SU-DHL-6 (cell line): ENCODE measurements at regions not wholly inside any gene's neighbourhood (a gene's known extent, or its start where the extent isn't known, plus 50 kb on each side); places are given as distances from the start of the nearest gene placed in this dataset.

Experiments used
- H2AFZ ChIP-seq: fragments of 200-600 bp; sonication (generic); 2 replicates; pipeline ENCODE4 v1.6.1; 2014; ENCODE audit warnings: low read depth, mild to moderate bottlenecking, moderate library complexity, mixed read lengths, antibody characterized with exemption, low read length; ENCODE audit not compliant: severe bottlenecking
- H3F3A ChIP-seq: fragments of 200-600 bp; shearing (Covaris generic); 2 replicates; pipeline ENCODE4 v1.6.0; 2016; ENCODE audit warnings: antibody characterized with exemption, mild to moderate bottlenecking; ENCODE audit not compliant: insufficient read depth
- H3K27ac ChIP-seq: fragments of 200-600 bp; sonication (generic); 2 replicates; pipeline ENCODE4 v1.5.1; 2016; ENCODE audit warnings: low read depth, mild to moderate bottlenecking, low read length, moderate library complexity, mixed read lengths
- H3K27me3 ChIP-seq: fragments of 200-600 bp; sonication (generic), shearing (Covaris generic); 2 replicates; pipeline ENCODE4 v1.6.0; 2014; ENCODE audit warnings: mild to moderate bottlenecking, low read length
- H3K36me3 ChIP-seq: fragments of 200-600 bp; sonication (generic); 2 replicates; pipeline ENCODE4 v1.6.1; 2014; ENCODE audit warnings: mild to moderate bottlenecking, low read length, mixed read lengths
- H3K4me2 ChIP-seq: fragments of 300-600, 200-600 bp; shearing (Covaris generic), sonication (generic); 2 replicates; pipeline ENCODE4 v1.6.0; 2014; ENCODE audit warnings: low read length, low read depth, mild to moderate bottlenecking; ENCODE audit not compliant: poor library complexity, severe bottlenecking
- H3K4me3 ChIP-seq: fragments of 200-600 bp; sonication (generic); 2 replicates; pipeline ENCODE4 v1.5.1; 2014; ENCODE audit warnings: antibody characterized with exemption, low read length, mild to moderate bottlenecking, mixed read lengths; ENCODE audit not compliant: insufficient read depth, poor library complexity, severe bottlenecking
- H3K79me2 ChIP-seq: fragments of 200-600 bp; sonication (generic); 2 replicates; pipeline ENCODE4 v1.6.1; 2014; ENCODE audit warnings: mild to moderate bottlenecking, low read length, moderate library complexity; ENCODE audit not compliant: insufficient read depth
- H3K9ac ChIP-seq: fragments of 200-600 bp; sonication (generic); 2 replicates; pipeline ENCODE4 v1.7.0; 2014; ENCODE audit warnings: mild to moderate bottlenecking, low read length
- H3K9me2 ChIP-seq: fragments of 200-600 bp; sonication (generic); replicated peaks from 2 replicates; pipeline ENCODE4 v1.6.1; 2014; ENCODE audit warnings: low read length; ENCODE audit not compliant: insufficient read depth
- H3K9me3 ChIP-seq: fragments of 200-600 bp; sonication (generic); 2 replicates; pipeline ENCODE4 v1.6.1; 2014; ENCODE audit warnings: low read length, mixed read lengths; ENCODE audit not compliant: insufficient read depth
- H4K20me1 ChIP-seq: fragments of 200-600 bp; sonication (generic); 2 replicates; pipeline ENCODE4 v1.6.1; 2014; ENCODE audit warnings: low read depth, mild to moderate bottlenecking, antibody characterized with exemption, low read length, moderate library complexity, mixed read lengths
- CTCF ChIP-seq: fragments of 200-600 bp; sonication (generic); IDR thresholded peaks from one replicate; pipeline ENCODE4 v1.5.1; 2017; ENCODE audit warnings: antibody characterized with exemption, mild to moderate bottlenecking, low read length, moderate library complexity; ENCODE audit not compliant: insufficient read depth, poor library complexity, severe bottlenecking
- EZH2phosphoT487 ChIP-seq: fragments of 200-600 bp; sonication (generic), shearing (Covaris generic); conservative IDR thresholded peaks from 2 replicates; pipeline ENCODE4 v1.6.1; 2018; ENCODE audit warnings: mild to moderate bottlenecking, antibody characterized with exemption, low read length, moderate library complexity, mixed read lengths

- H3F3A ChIP-seq, result no peaks in the 10 kb centered on the region
- no peaks in the 10 kb centered on the region for H3K9me2 ChIP-seq
- no peak overlapping the region for H3K9ac ChIP-seq
- no peak overlapping the region for H3K27ac ChIP-seq
- H3K4me2 ChIP-seq, result no peak overlapping the region
- no peak overlapping the region for H2AFZ ChIP-seq
- H3K36me3 ChIP-seq, result no peaks in the 10 kb centered on the region
- TF ChIP-seq CTCF (no peak), EZH2phosphoT487 (no peak)
- H3K4me3 ChIP-seq, result no peak overlapping the region
- H3K79me2 ChIP-seq, result no peaks in the 10 kb centered on the region
- no peaks in the 10 kb centered on the region for H4K20me1 ChIP-seq
- no peaks in the 10 kb centered on the region for H3K9me3 ChIP-seq
- no peaks in the 10 kb centered on the region for H3K27me3 ChIP-seq
These were observed 200.5 kb downstream of the PABPC4L start for GRCh38 chr4:134001057-134001456.

- Histone ChIP-seq H3K27me3 (no peaks in the 10 kb centered on the region), H3K79me2 (no peaks in the 10 kb centered on the region), H2AFZ (no peak overlapping the region), H3K36me3 (no peaks in the 10 kb centered on the region), H3K4me2 (no peak overlapping the region), H4K20me1 (no peaks in the 10 kb centered on the region), H3K4me3 (no peak overlapping the region), H3F3A (no peaks in the 10 kb centered on the region), H3K9me2 (no peaks in the 10 kb centered on the region), H3K9ac (no peak overlapping the region), H3K27ac (no peak overlapping the region), H3K9me3 (no peaks in the 10 kb centered on the region)
- TF ChIP-seq EZH2phosphoT487 (no peak), CTCF (no peak)
These were observed 204.2 kb downstream of the PABPC4L start for GRCh38 chr4:133997436-133997835.

DNA sequence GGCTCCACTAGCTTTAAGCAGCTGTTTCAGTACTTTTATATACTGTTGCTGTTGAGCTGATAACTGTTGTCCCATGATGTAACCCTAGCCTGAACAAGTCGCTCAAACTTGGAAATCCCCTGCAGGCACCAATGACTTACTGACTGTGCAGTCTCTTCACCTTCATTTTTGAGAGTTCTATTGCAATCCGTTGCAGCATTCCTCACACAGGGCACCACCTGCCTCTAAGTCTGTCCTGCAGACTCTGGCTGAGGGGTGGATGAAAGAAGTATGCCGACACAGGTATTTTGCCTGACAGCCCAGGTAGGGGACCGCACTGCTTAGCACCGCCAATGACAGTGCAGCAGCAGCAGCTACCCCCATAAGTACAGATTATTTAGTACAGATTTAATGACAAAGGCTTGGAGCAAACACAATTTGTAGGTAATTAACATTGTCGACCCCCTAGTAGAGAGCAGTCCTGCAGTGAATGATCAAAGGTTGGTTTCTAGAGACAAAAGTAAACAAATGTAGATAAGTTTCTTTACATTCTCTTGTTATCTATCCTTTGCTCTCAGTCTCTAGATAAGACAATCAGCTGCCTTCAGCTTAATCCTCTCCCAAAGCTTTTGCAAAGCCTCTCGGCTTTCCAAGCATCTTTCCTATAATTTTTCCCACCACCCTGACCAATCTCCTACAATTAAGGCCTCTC lies 205.0 kb downstream of the PABPC4L start:
- no peak overlapping the region for H3K9ac ChIP-seq
- no peaks in the 10 kb centered on the region for H3K27me3 ChIP-seq
- no peaks in the 10 kb centered on the region for H4K20me1 ChIP-seq
- no peak overlapping the region for H3K4me2 ChIP-seq
- no peaks in the 10 kb centered on the region for H3K9me3 ChIP-seq
- TF ChIP-seq EZH2phosphoT487, result no peak
- no peak for TF ChIP-seq CTCF
- no peak overlapping the region for H3K4me3 ChIP-seq
- H3K79me2 ChIP-seq, result no peaks in the 10 kb centered on the region
- H3K27ac ChIP-seq, result no peak overlapping the region
- H3K9me2 ChIP-seq, result no peaks in the 10 kb centered on the region
- no peaks in the 10 kb centered on the region for H3F3A ChIP-seq
- H3K36me3 ChIP-seq, result no peaks in the 10 kb centered on the region
- no peak overlapping the region for H2AFZ ChIP-seq
